ENCODE measurements at regions not wholly inside any gene's neighbourhood (a gene's known extent, or its start where the extent isn't known, plus 50 kb on each side); places are given as distances from the start of the nearest gene placed in this dataset.

- TF ChIP-seq EZH2phosphoT487 (IDR thresholded peaks at IDR 0.05; ENCODE audit: low read depth) (no peak), CTCF (IDR thresholded peaks at IDR 0.05; ENCODE audit: low read depth, low read length) (no peak)
Observed at GRCh38 chr1:55898181-55898580, 681.2 kb downstream of the PLPP3 start.

Measured in OCI-LY3 (cell line).